CD4-positive, alpha-beta T cell treated with Interleukin-2 at 100 ng/mL for 4 hours (primary cell): ENCODE measurements at regions not wholly inside any gene's neighbourhood (a gene's known extent, or its start where the extent isn't known, plus 50 kb on each side); places are given as distances from the start of the nearest gene placed in this dataset.

Source experiments
- DNase-seq: peaks from one replicate; pipeline ENCODE4 v3.0.0-alpha.2; 2020; ENCODE audit warnings: low spot score

DNA sequence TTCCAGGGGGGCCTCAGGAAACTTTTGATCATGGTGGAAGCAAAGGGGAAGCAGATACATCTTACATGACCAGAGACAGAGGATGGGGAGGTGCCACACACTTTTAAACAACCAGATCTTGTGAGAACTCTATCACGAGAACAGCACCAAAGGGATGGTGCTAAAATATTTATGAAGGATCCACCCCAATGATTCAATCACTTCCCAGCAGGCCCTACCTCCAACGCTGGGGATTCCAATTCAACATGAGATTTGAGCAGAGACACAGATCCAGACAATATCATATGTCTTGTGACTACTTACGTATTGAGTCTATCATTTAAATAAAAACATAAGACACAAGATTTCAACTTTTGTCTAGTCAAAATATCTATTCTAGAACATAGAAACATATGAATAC lies 351.9 kb downstream of the EPM2A start:
- DNase-seq = no peak

GRCh38 chr6:145384503-145384902 lies 350.8 kb downstream of the EPM2A start:
- DNase-seq = no peak

- DNase-seq = no peak
These were observed 338.8 kb downstream of the EPM2A start for GRCh38 chr6:145396499-145396898.

- DNase-seq = no peak
These were observed 334.8 kb downstream of the EPM2A start for GRCh38 chr6:145400508-145400907.

GRCh38 chr6:145405006-145405551 lies 330.2 kb downstream of the EPM2A start:
- no peak for DNase-seq

GRCh38 chr6:145406783-145407182 lies 328.5 kb downstream of the EPM2A start:
- DNase-seq = no peak

GRCh38 chr6:145415616-145416015 lies 319.7 kb downstream of the EPM2A start:
- no peak for DNase-seq

GRCh38 chr6:145420599-145420998 lies 314.7 kb downstream of the EPM2A start:
- DNase-seq = no peak

DNA sequence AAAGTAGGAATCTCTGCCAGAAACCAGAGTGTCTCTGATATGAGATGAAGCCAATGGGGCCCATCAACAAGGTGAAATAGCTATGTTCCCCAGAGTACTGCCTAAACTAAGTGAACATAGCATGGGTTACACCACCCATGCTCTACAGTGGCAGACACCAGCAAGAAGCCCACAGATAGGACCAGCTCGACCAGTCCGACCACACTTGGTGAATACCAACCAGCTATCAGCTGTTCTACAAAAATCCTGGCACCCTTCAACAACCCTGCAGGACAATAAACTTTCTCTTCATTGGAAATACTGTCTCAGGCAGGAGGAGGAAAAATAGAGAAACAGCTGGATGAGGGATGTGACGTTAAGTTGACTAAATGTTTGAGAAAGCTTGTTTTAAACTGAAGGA lies 311.4 kb downstream of the EPM2A start:
- no peak for DNase-seq

GRCh38 chr6:145427232-145427631 lies 308.1 kb downstream of the EPM2A start:
- no peak for DNase-seq

DNA sequence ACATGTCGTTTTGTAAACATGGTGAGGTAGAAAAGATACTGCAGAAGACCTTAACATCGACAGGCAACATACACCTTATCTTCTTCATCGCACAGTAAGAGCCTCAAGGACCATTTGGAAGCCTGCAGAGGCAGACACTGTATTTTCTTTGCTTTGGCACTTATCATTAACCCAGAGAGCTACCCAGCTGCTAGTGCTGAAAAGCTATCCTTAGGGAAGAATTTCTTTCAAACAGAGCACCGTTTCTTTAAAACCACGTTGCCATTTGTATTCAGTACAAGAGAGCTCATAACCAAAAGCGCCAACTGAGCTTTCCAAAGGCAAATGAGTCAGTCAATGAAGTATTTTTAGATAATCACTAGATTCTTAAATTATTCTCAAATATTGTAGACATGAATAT lies 306.6 kb downstream of the EPM2A start:
- DNase-seq = no peak

GRCh38 chr6:145442110-145442509 lies 293.2 kb downstream of the EPM2A start:
- DNase-seq = no peak

GRCh38 chr6:145445674-145446073 lies 289.6 kb downstream of the EPM2A start:
- DNase-seq = no peak

DNA sequence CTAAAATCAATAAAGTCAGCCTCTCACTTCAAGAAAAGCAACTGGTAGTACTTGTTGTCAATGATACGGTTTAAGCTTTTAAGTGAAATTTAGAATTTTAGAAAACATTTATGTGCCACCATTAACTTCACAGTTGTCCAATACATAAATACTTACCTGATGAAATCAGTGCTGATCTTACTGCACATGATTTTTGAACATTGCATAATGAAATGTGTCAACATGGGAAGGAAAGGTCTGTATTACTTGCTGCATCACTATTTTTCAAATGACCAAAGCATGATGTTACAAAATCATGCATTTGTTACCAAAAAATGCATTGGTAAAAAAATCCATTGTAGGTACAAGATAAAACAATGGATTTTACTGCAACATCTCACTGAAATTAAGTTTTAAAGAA lies 284.3 kb downstream of the EPM2A start:
- no peak for DNase-seq

DNA sequence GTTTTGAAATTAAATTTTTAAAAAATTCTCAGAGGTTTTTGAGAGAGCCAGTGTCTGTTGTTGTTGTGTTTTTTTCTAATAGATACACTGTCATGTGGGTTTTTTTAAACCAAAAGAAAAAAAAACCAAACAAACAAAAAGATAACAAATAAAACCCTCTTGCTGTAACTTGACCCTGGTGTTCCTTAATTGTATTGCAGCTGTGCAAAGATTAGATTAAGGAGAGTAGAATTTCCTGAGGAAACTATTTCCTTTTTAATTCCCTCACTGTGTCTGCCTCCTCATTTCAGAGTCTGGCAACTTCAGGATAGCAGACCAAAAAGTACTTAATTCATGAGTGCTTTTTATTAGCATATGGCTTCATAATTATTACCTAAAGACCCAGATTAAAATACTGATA lies 281.9 kb downstream of the EPM2A start:
- DNase-seq = no peak

DNA sequence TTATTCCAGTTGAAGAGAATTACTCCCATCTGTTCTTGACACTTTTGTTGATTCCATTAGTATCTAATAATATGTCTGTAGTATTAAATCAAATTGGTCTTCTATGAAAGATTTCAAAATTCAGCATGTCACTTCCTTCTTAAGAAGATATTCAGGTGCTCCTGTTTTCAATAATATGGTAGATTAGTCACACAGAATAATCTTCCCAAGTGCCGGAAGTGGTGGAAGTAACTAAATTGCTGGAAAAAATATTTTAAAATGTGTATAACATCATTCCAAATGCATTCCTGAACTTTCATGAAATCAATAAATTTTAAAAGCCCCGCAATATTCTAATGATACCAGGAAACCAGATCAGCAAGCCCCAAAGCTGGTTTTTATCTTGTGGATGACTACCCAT lies 281.3 kb downstream of the EPM2A start:
- DNase-seq = no peak

GRCh38 chr6:145457556-145457955 lies 277.8 kb downstream of the EPM2A start:
- DNase-seq = no peak

DNA sequence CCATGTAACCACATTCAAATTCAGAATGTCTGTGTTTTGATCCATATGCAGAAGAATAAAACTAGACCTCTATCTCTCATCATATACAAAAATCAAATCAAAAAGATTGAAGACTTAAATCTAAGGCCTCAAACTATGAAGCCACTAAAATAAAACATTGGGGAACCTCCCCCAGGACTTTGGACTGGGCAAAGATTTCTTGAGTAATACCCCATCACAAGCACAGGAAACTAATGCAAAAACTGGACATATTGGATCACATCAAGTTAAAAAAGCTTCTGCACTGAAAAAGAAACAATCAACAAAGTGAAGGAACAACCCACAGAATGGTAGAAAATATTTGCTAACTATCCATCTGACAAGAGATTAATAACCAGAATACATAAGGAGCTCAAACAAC lies 266.8 kb downstream of the EPM2A start:
- DNase-seq = no peak

- DNase-seq = no peak
These were observed 266.3 kb downstream of the EPM2A start for GRCh38 chr6:145469021-145469420.

DNA sequence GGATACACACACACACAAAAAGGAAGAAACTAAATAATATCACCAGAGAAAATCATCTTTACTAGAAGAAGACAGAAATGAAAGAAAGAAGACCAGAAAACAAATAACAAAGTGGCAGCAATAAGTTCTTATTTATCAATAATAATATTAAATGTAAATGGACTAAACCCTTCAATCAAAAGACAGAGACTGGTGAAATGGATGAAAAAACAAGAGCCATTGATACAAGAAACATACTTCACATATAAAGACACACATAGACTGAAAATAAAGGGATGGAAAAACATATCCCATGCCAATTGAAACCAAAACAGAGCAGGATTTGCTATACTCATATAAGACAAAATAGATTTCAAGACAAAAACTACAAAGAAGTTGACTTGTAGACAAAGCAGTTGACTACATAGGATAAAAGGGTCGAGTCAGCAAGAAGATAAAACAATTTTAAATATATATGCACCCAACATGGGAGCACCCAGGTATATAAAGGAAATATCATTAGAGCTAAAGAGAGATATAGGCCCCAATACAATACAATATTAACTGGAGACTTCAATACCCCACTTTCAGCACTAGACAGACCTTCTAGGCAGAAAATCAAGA lies 259.4 kb downstream of the EPM2A start:
- no peak for DNase-seq

DNA sequence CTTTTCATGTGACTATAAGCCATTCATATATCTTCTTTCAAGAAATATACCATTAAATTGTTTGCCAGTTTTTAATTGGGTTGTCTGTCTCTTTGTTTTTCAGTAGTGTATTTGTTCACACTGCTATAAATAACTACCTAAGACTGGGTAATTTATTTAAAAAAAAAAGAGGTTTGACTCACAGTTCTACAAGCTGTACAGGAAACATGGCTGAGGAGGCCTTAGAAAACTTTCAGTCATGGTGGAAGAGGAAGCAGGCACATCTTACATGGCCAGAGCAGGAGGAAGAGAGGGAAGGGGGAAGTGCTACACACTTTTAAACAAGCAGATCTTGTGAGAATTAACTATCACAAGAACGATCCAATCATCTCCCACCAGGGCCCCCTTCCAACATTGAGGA lies 255.3 kb downstream of the EPM2A start:
- no peak for DNase-seq

- DNase-seq = no peak
These were observed 251.9 kb downstream of the EPM2A start for GRCh38 chr6:145483191-145483996.

DNA sequence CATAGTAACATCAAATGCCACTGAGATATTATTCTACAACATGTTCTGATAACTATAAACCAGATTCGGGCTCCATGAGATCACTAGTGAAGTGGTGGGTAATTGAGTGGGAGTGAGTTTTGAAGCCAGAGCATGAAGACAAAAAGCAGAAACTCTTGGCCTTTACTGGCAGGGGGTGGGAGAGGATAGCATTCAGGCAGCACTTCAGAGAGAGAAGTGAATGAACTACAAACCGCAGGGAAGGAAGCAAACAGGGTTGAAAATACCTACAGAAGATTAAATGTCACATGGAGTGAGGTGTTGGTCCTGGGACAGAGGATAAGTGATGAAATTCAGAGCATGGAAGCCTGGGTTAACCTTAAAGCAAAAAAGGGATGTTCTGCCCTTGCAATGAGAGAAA lies 250.0 kb downstream of the EPM2A start:
- no peak for DNase-seq

DNA sequence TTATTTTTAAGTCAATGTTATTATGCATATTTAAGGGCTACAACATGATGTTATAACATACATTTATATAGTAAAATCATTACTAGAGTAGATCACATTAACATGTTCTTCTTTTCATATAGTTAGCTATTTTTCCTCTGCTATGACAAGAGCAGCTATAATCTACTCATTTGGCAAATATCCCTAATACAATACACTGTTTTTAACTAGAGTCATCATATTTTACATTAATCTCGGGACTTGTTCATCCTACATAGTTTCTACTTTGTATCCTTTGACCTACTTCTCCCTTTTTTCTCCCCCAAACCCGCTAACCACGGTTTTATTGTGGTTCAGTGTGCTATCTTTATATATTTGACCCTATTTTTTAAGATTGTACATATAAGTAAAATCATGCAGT lies 249.0 kb downstream of the EPM2A start:
- DNase-seq = no peak
